ENCODE measurements at regions not wholly inside any gene's neighbourhood (a gene's known extent, or its start where the extent isn't known, plus 50 kb on each side); places are given as distances from the start of the nearest gene placed in this dataset.

- TF ChIP-seq POLR2AphosphoS5 (IDR thresholded peaks at IDR 0.05; ENCODE audit: insufficient read depth, low read depth, low read length) (no peak), EZH2 (IDR thresholded peaks at IDR 0.05; ENCODE audit: borderline replicate concordance, low read depth, low read length, severe bottlenecking) (no peak), FOS (IDR thresholded peaks at IDR 0.05; ENCODE audit: borderline replicate concordance, insufficient read depth, low read length) (no peak), POLR2A (IDR thresholded peaks at IDR 0.05; ENCODE audit: low read depth, low read length) (no peak), MYC (IDR thresholded peaks at IDR 0.05; ENCODE audit: low read depth, low read length) (no peak), MAX (IDR thresholded peaks at IDR 0.05; ENCODE audit: insufficient read depth, insufficient read length) (no peak), JUN (IDR thresholded peaks at IDR 0.05; ENCODE audit: borderline replicate concordance, insufficient read depth, insufficient read length, low read depth) (no peak), GATA2 (IDR thresholded peaks at IDR 0.05; ENCODE audit: insufficient read depth, insufficient read length, low read depth, low read length) (no peak)
- TF ChIP-seq, protein P1, sequence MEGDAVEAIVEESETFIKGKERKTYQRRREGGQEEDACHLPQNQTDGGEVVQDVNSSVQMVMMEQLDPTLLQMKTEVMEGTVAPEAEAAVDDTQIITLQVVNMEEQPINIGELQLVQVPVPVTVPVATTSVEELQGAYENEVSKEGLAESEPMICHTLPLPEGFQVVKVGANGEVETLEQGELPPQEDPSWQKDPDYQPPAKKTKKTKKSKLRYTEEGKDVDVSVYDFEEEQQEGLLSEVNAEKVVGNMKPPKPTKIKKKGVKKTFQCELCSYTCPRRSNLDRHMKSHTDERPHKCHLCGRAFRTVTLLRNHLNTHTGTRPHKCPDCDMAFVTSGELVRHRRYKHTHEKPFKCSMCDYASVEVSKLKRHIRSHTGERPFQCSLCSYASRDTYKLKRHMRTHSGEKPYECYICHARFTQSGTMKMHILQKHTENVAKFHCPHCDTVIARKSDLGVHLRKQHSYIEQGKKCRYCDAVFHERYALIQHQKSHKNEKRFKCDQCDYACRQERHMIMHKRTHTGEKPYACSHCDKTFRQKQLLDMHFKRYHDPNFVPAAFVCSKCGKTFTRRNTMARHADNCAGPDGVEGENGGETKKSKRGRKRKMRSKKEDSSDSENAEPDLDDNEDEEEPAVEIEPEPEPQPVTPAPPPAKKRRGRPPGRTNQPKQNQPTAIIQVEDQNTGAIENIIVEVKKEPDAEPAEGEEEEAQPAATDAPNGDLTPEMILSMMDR (IDR thresholded peaks at IDR 0.05; ENCODE audit: extremely low read depth in 1 of 2, insufficient read depth in 1 of 2, low read depth in 1 of 2, low read length in 2 of 2) = no peak
These were observed 65.2 kb upstream of the USPL1 start for GRCh38 chr13:30552567-30552966.
